GM18505 (cell line): ENCODE measurements at regions not wholly inside any gene's neighbourhood (a gene's known extent, or its start where the extent isn't known, plus 50 kb on each side); places are given as distances from the start of the nearest gene placed in this dataset.
"Not testable (repeated sequence)": the region's sequence is repeated elsewhere in the genome, so short reads cannot be mapped to it uniquely, and the experiment has no call there.

Source experiments
- ATAC-seq: cut with Tn5 transposase; IDR thresholded peaks from one replicate; pipeline ENCODE4 v1.9.1; 2021; ENCODE audit not compliant: unreplicated experiment
- POLR2A ChIP-seq: IDR thresholded peaks from 4 replicates; pipeline ENCODE4 v1.6.1; 2011; ENCODE audit warnings: borderline replicate concordance; ENCODE audit not compliant: insufficient read depth, insufficient read length; ENCODE audit errors: extremely low read depth

DNA sequence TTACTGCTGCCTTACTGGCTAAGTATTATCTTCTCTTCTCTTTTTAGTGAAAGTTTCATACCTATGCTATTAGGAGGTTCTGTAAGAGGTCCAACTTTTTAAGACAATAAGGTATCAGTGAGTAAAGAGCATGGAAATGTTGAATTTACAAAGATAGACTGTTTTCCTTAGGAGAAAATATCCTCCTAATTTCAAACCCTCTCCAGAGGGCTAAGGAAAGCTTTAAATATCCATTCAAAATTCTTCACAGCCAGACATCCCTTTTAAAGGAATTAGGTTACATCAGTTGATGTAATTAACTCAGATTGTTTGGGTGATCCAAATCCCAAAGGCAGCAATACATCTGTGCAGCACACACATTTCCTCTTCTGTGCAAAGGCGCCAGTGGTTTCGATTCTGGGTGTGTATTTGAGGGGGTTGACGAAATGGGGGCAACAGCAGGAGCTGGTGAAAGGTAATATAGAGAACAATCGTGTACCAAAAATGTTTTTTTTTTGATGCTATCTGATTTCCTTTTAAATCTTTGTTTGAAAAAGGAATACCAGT lies 273.8 kb upstream of the RPS23 start:
- no peak for ATAC-seq
- no peak for TF ChIP-seq POLR2A

- TF ChIP-seq POLR2A, result no peak
- ATAC-seq, result no peak
Measured at GRCh38 chr5:82551192-82551591, 273.0 kb upstream of the RPS23 start.

DNA sequence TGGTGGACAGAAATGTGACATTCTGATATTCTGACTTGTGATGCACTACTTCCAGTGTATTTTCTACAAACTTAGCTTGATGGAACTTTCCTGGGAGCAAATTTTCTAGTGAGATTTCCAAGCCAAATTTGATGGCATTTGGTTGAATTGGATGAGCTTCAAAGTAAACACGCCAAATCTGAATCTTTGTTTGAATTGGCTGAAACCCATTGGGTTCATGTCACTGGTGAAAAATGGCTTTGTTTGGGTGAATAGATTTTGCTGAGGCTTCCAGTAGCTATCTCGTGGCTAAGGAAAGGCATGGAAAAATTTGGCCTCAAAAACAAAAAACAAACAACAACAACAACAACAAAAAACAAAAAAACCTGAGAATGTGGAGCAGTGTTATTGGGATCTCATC lies 271.1 kb upstream of the RPS23 start:
- TF ChIP-seq POLR2A, result no peak
- no peak for ATAC-seq

DNA sequence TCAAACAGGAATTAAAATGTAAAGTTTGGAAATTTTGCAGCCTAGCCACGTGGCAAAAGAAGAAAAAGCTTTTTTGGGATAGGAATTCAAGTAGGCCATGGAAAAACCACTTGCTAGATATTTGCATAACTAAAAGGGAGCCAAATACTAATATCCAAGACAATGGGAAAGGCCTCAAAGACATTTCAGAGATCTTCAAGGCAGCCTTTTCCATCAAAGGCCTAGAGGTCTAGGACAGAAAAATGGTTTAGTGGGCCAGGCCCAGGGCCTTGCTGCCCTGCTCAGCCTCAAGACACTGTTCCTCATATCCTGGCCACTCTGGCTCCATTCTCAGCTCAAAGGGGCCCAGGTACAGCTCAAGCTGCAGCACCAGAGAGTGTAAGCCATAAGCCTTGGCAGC lies 265.9 kb upstream of the RPS23 start:
- TF ChIP-seq POLR2A, result no peak
- no peak for ATAC-seq

- ATAC-seq, result no peak
- no peak for TF ChIP-seq POLR2A
Measured at GRCh38 chr5:82540301-82540700, 262.1 kb upstream of the RPS23 start.

GRCh38 chr5:82538339-82539034 lies 260.3 kb upstream of the RPS23 start:
- TF ChIP-seq POLR2A, result no peak
- no peak for ATAC-seq

- no peak for TF ChIP-seq POLR2A
- no peak for ATAC-seq
Measured at GRCh38 chr5:82537687-82538306, 259.6 kb upstream of the RPS23 start.

DNA sequence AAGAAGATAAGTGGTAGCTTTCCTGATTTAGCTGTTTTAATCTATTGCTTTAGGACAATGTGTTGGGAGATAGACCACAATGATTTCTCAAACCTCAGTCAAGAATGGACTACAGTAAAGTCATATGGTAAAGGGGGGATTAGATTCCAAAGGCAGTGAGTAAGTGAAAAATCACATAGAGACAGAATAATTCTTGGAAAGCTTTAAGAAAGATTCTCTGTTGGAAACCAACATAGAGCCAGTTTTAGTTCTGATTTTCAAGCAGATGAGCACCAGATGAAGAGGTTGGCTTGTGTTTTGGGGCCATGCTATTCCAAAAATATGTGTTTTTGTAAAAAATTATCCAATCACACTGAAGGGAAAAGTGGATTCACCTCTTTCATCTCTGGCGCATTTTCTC lies 256.8 kb upstream of the RPS23 start:
- ATAC-seq, result no peak
- TF ChIP-seq POLR2A, result no peak

- ATAC-seq, result not testable (repeated sequence)
Measured at GRCh38 chr5:82532075-82532474, 253.9 kb upstream of the RPS23 start.

GRCh38 chr5:82526540-82526939 lies 248.4 kb upstream of the RPS23 start:
- ATAC-seq, result no peak

DNA sequence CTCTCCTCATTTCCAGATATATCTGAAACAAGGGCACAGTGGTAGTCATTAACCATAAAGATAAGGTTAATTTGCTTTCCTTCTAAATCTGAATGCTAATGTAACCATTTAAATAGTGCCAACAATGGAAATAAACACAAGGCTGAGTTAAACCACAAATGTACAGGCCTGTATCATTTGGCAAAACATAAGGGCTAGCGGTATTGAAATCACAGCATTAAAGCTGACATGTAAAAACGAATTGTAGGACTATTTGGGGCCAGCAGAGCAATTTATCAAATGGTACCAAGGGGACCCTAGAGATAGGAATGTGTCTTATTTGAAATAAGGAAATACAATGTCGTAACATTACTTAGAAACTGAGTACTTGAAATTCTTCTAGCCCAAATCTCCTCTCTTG lies 247.5 kb upstream of the RPS23 start:
- no peak for TF ChIP-seq POLR2A
- ATAC-seq, result no peak

More at GRCh38 chr5:82526540-82526939, 248.4 kb upstream of the RPS23 start:
- TF ChIP-seq POLR2A, result no peak

DNA sequence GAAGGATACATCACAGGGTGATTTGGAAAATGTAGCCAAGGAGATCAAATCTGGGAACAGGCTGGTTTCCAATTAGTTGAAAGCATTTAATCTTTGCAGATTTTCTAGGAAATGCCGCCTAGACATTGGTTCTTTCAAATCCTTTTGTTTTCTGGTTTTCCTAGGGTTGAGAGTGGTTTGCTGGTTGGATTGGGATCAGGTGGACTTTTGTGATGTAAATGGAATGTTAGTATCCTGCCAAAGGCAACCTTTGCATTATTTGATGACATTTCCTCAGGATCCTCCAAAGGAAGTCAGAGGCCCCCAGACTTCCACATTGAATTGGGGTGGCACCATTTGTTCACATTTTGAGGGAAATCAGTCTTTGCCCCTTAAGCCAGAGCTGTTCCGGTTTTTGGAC lies 245.5 kb upstream of the RPS23 start:
- TF ChIP-seq POLR2A, result no peak
- no peak for ATAC-seq

- no peak for TF ChIP-seq POLR2A
- ATAC-seq, result no peak
Measured at GRCh38 chr5:82522897-82523296, 244.7 kb upstream of the RPS23 start.

GRCh38 chr5:82521431-82522051 lies 243.4 kb upstream of the RPS23 start:
- no peak for ATAC-seq
- TF ChIP-seq POLR2A, result no peak
